ENCODE measurements at regions not wholly inside any gene's neighbourhood (a gene's known extent, or its start where the extent isn't known, plus 50 kb on each side); places are given as distances from the start of the nearest gene placed in this dataset.

- no peak for DNase-seq
Measured at GRCh38 chr4:166366012-166366411, 493.0 kb downstream of the TLL1 start.

GRCh38 chr4:166377578-166377977 lies 504.5 kb downstream of the TLL1 start:
- no peak for DNase-seq

- no peak for DNase-seq
Measured at GRCh38 chr4:166386491-166387360, 513.7 kb downstream of the TLL1 start.

- DNase-seq: no peak
Measured at GRCh38 chr4:166391501-166391900, 518.5 kb downstream of the TLL1 start.

- DNase-seq: no peak
Measured at GRCh38 chr4:166399021-166399420, 526.0 kb downstream of the TLL1 start.

- no peak for DNase-seq
Measured at GRCh38 chr4:166400270-166400894, 527.3 kb downstream of the TLL1 start.

- no peak for DNase-seq
Measured at GRCh38 chr4:166413356-166413755, 540.3 kb downstream of the TLL1 start.

GRCh38 chr4:166414431-166414830 lies 541.4 kb downstream of the TLL1 start:
- no peak for DNase-seq

- DNase-seq: no peak
Measured at GRCh38 chr4:166415749-166416148, 542.7 kb downstream of the TLL1 start.

- no peak for DNase-seq
Measured at GRCh38 chr4:166421556-166422156, 548.6 kb downstream of the TLL1 start.

GRCh38 chr4:166422475-166422874 lies 549.4 kb downstream of the TLL1 start:
- DNase-seq: no peak

- no peak for DNase-seq
Measured at GRCh38 chr4:166426300-166426863, 553.3 kb downstream of the TLL1 start.

- DNase-seq: no peak
Measured at GRCh38 chr4:166432125-166432524, 559.1 kb downstream of the TLL1 start.

GRCh38 chr4:166432842-166433241 lies 559.8 kb downstream of the TLL1 start:
- no peak for DNase-seq

- DNase-seq: no peak
Measured at GRCh38 chr4:166435449-166435848, 562.4 kb downstream of the TLL1 start.

GRCh38 chr4:166458756-166459155 lies 585.7 kb downstream of the TLL1 start:
- DNase-seq: no peak

GRCh38 chr4:166459621-166460020 lies 586.6 kb downstream of the TLL1 start:
- no peak for DNase-seq

GRCh38 chr4:166460769-166461550 lies 587.9 kb downstream of the TLL1 start:
- no peak for DNase-seq

GRCh38 chr4:166481055-166481454 lies 608.0 kb downstream of the TLL1 start:
- DNase-seq: no peak

- no peak for DNase-seq
Measured at GRCh38 chr4:166481739-166482138, 608.7 kb downstream of the TLL1 start.

GRCh38 chr4:166482758-166483157 lies 609.7 kb downstream of the TLL1 start:
- no peak for DNase-seq

GRCh38 chr4:166491635-166492034 lies 618.6 kb downstream of the TLL1 start:
- no peak for DNase-seq

- no peak for DNase-seq
Measured at GRCh38 chr4:166493924-166494345, 620.9 kb downstream of the TLL1 start.

All from RPMI8226 (cell line).